Hematopoietic multipotent progenitor cell treated with erythropoietin and hydrocortisone succinate and interleukin-3 and kit ligand, for 4 days (in vitro differentiated cells): ENCODE measurements at regions not wholly inside any gene's neighbourhood (a gene's known extent, or its start where the extent isn't known, plus 50 kb on each side); places are given as distances from the start of the nearest gene placed in this dataset.

Experiments used
- DNase-seq: peaks from one replicate; pipeline ENCODE4 v3.0.0-alpha.2; 2015

- DNase-seq: no peak
Observed at GRCh38 chr20:40738976-40739375, 49.9 kb upstream of the MAFB start.

GRCh38 chr20:40739841-40740240 lies 50.8 kb upstream of the MAFB start:
- no peak for DNase-seq

- peak; percentile 71 for DNase-seq
Observed at GRCh38 chr20:40741507-40742106, 52.6 kb upstream of the MAFB start.

- DNase-seq: no peak
Observed at GRCh38 chr20:40743141-40743775, 54.2 kb upstream of the MAFB start.

- peak; percentile 8 for DNase-seq
Observed at GRCh38 chr20:40744072-40744817, 55.2 kb upstream of the MAFB start.

GRCh38 chr20:40744818-40745175 lies 55.8 kb upstream of the MAFB start:
- no peak for DNase-seq

- peak; percentile 57 for DNase-seq
Observed at GRCh38 chr20:40746251-40746650, 57.2 kb upstream of the MAFB start.

GRCh38 chr20:40748182-40748581 lies 59.1 kb upstream of the MAFB start:
- no peak for DNase-seq

- no peak for DNase-seq
Observed at GRCh38 chr20:40749985-40750506, 61.0 kb upstream of the MAFB start.

- no peak for DNase-seq
Observed at GRCh38 chr20:40750541-40751035, 61.6 kb upstream of the MAFB start.

- peak; percentile 21 for DNase-seq
Observed at GRCh38 chr20:40753472-40753871, 64.4 kb upstream of the MAFB start.

GRCh38 chr20:40754339-40754943 lies 65.4 kb upstream of the MAFB start:
- DNase-seq: no peak

GRCh38 chr20:40757087-40757486 lies 68.1 kb upstream of the MAFB start:
- DNase-seq: no peak

- no peak for DNase-seq
Observed at GRCh38 chr20:40758790-40759189, 69.8 kb upstream of the MAFB start.

- no peak for DNase-seq
Observed at GRCh38 chr20:40760399-40760798, 71.4 kb upstream of the MAFB start.

- no peak for DNase-seq
Observed at GRCh38 chr20:40763646-40764295, 74.7 kb upstream of the MAFB start.

- DNase-seq: no peak
Observed at GRCh38 chr20:40765814-40766480, 76.9 kb upstream of the MAFB start.

GRCh38 chr20:40766790-40767614 lies 78.0 kb upstream of the MAFB start:
- no peak for DNase-seq

GRCh38 chr20:40767615-40767924 lies 78.5 kb upstream of the MAFB start:
- DNase-seq: no peak

- no peak for DNase-seq
Observed at GRCh38 chr20:40768105-40768504, 79.1 kb upstream of the MAFB start.

- peak; percentile 55 for DNase-seq
Observed at GRCh38 chr20:40769677-40770285, 80.7 kb upstream of the MAFB start.
